Mesendoderm (in vitro differentiated cells): ENCODE measurements at regions not wholly inside any gene's neighbourhood (a gene's known extent, or its start where the extent isn't known, plus 50 kb on each side); places are given as distances from the start of the nearest gene placed in this dataset.
"Not testable (repeated sequence)": the region's sequence is repeated elsewhere in the genome, so short reads cannot be mapped to it uniquely, and the experiment has no call there.

Experiments
- DNase-seq: peaks from one replicate; pipeline ENCODE4 v3.0.0; 2013
- H2AK5ac ChIP-seq: 2 replicates; pipeline ENCODE4 v1.6.1; 2013; ENCODE audit warnings: low read length, inconsistent platforms
- H2BK120ac ChIP-seq: 2 replicates; pipeline ENCODE4 v1.6.1; 2013; ENCODE audit warnings: low read depth, mild to moderate bottlenecking, low read length, moderate library complexity, mixed read lengths
- H2BK15ac ChIP-seq: replicated peaks from 2 replicates; pipeline ENCODE4 v1.6.1; 2013; ENCODE audit warnings: low read depth, mild to moderate bottlenecking, moderate library complexity
- H2BK5ac ChIP-seq: 2 replicates; pipeline ENCODE4 v1.6.1; 2013; ENCODE audit warnings: low read length, inconsistent platforms
- H3K18ac ChIP-seq: 2 replicates; pipeline ENCODE4 v1.6.1; 2013; ENCODE audit warnings: mild to moderate bottlenecking, low read length, mixed read lengths
- H3K23ac ChIP-seq: one replicate; pipeline ENCODE4 v1.6.1; 2013; ENCODE audit warnings: low read length
- H3K27ac ChIP-seq: 2 replicates; pipeline ENCODE4 v1.5.1; 2013; ENCODE audit warnings: low read depth, mild to moderate bottlenecking, inconsistent platforms, low read length, moderate library complexity
- H3K27me3 ChIP-seq: 2 replicates; pipeline ENCODE4 v1.6.1; 2013; ENCODE audit warnings: low read length, control low read depth, mild to moderate bottlenecking, inconsistent platforms; ENCODE audit not compliant: insufficient read depth, poor library complexity
- H3K36me3 ChIP-seq: 2 replicates; pipeline ENCODE4 v1.6.1; 2013; ENCODE audit warnings: low read length, inconsistent platforms; ENCODE audit not compliant: control insufficient read depth, insufficient read depth
- H3K4ac ChIP-seq: one replicate; pipeline ENCODE4 v1.6.1; 2013; ENCODE audit warnings: low read depth, mild to moderate bottlenecking, low read length, moderate library complexity
- H3K4me1 ChIP-seq: 2 replicates; pipeline ENCODE4 v1.6.1; 2013; ENCODE audit warnings: low read depth, low read length, inconsistent platforms; ENCODE audit not compliant: control insufficient read depth
- H3K4me2 ChIP-seq: 2 replicates; pipeline ENCODE4 v1.6.1; 2013; ENCODE audit warnings: low read length
- H3K4me3 ChIP-seq: 2 replicates; pipeline ENCODE4 v1.5.1; 2013; ENCODE audit warnings: mild to moderate bottlenecking, low read length
- H3K56ac ChIP-seq: one replicate; pipeline ENCODE4 v1.6.1; 2013; ENCODE audit warnings: low read length
- H3K79me1 ChIP-seq: 2 replicates; pipeline ENCODE4 v1.6.1; 2013; ENCODE audit warnings: low read length, inconsistent platforms
- H3K79me2 ChIP-seq: 2 replicates; pipeline ENCODE4 v1.6.1; 2013; ENCODE audit warnings: mild to moderate bottlenecking, low read length; ENCODE audit not compliant: control insufficient read depth, insufficient read depth
- H3K9ac ChIP-seq: 2 replicates; pipeline ENCODE4 v1.6.1; 2013; ENCODE audit warnings: low read length, inconsistent platforms
- H4K5ac ChIP-seq: one replicate; pipeline ENCODE4 v1.6.1; 2013; ENCODE audit warnings: low read length
- H4K8ac ChIP-seq: one replicate; pipeline ENCODE4 v1.6.1; 2013; ENCODE audit warnings: low read depth, mild to moderate bottlenecking, control low read depth, low read length, moderate library complexity
- WGBS: extraction: QIAGEN DNeasy Blood & Tissue Kit; methylation state at CpG from one replicate; pipeline ENCODE4 v1.1.7; 2013; ENCODE audit warnings: low lambda C conversion rate, missing lambda C conversion rate; ENCODE audit not compliant: insufficient coverage; ENCODE audit errors: extremely low coverage; 5-methylcytosine and 5-hydroxymethylcytosine counted together

- Histone ChIP-seq H3K79me1 (no peaks in the 10 kb centered on the region), H3K4me2 (no peak overlapping the region), H3K4me1 (no peaks in the 10 kb centered on the region), H3K27me3 (no peaks in the 10 kb centered on the region), H3K18ac (no peak overlapping the region), H4K5ac (no peak overlapping the region), H3K4ac (no peak overlapping the region), H3K56ac (no peak overlapping the region), H4K8ac (no peak overlapping the region), H2AK5ac (no peak overlapping the region), H2BK15ac (no peak overlapping the region), H2BK120ac (no peak overlapping the region), H3K27ac (no peak overlapping the region), H2BK5ac (no peak overlapping the region), H3K4me3 (no peak overlapping the region), H3K79me2 (no peaks in the 10 kb centered on the region), H3K9ac (no peak overlapping the region), H3K36me3 (no peaks in the 10 kb centered on the region), H3K23ac (no peak overlapping the region)
- no CpG with 5 or more reads among the region's 20 CpGs for WGBS
- DNase-seq = no peak
These were observed 124.2 kb downstream of the METRNL start for GRCh38 chr17:83203472-83204221.

- no peak overlapping the region for H2AK5ac ChIP-seq
- no peaks in the 10 kb centered on the region for H3K27me3 ChIP-seq
- WGBS = no CpG with 5 or more reads among the region's 9 CpGs
- H3K4me3 ChIP-seq = no peak overlapping the region
- DNase-seq = no peak
- H4K8ac ChIP-seq = no peak overlapping the region
- no peak overlapping the region for H3K4me2 ChIP-seq
- no peak overlapping the region for H2BK5ac ChIP-seq
- no peak overlapping the region for H3K4ac ChIP-seq
- no peaks in the 10 kb centered on the region for H3K79me1 ChIP-seq
- no peak overlapping the region for H2BK120ac ChIP-seq
- no peak overlapping the region for H3K56ac ChIP-seq
- H4K5ac ChIP-seq = no peak overlapping the region
- H3K9ac ChIP-seq = no peak overlapping the region
- no peaks in the 10 kb centered on the region for H3K4me1 ChIP-seq
- H3K27ac ChIP-seq = no peak overlapping the region
- no peaks in the 10 kb centered on the region for H3K79me2 ChIP-seq
- no peak overlapping the region for H3K18ac ChIP-seq
- H2BK15ac ChIP-seq = no peak overlapping the region
- no peaks in the 10 kb centered on the region for H3K36me3 ChIP-seq
- no peak overlapping the region for H3K23ac ChIP-seq
These were observed 124.9 kb downstream of the METRNL start for GRCh38 chr17:83204230-83204725.

GRCh38 chr17:83204736-83205386, 125.5 kb downstream of the METRNL start:
- not testable (repeated sequence) for H4K5ac ChIP-seq, H2BK5ac ChIP-seq, H3K36me3 ChIP-seq, H2AK5ac ChIP-seq, H3K23ac ChIP-seq, DNase-seq, H3K4me2 ChIP-seq, H4K8ac ChIP-seq, H3K4ac ChIP-seq, H3K4me3 ChIP-seq, H2BK15ac ChIP-seq, H3K79me1 ChIP-seq, H3K9ac ChIP-seq, H3K4me1 ChIP-seq, H3K79me2 ChIP-seq, H3K56ac ChIP-seq, H3K18ac ChIP-seq, H3K27ac ChIP-seq, H3K27me3 ChIP-seq, H2BK120ac ChIP-seq
- WGBS = no CpG with 5 or more reads among the region's 33 CpGs

GRCh38 chr17:83205387-83206035, 126.1 kb downstream of the METRNL start:
- H2BK15ac ChIP-seq, H4K8ac ChIP-seq, H2AK5ac ChIP-seq, H3K79me2 ChIP-seq, H3K4me3 ChIP-seq, H4K5ac ChIP-seq, H3K36me3 ChIP-seq, H3K27me3 ChIP-seq, H3K9ac ChIP-seq, H3K4me2 ChIP-seq, H3K27ac ChIP-seq, H2BK120ac ChIP-seq, H3K79me1 ChIP-seq, H3K23ac ChIP-seq, H3K4ac ChIP-seq, H3K18ac ChIP-seq, H3K56ac ChIP-seq, H2BK5ac ChIP-seq, H3K4me1 ChIP-seq: not testable (repeated sequence)
- peak; percentile 59 for DNase-seq
- WGBS = no CpG with 5 or more reads among the region's 50 CpGs

- not testable (repeated sequence) for H3K4me1 ChIP-seq, H4K8ac ChIP-seq, H4K5ac ChIP-seq, H3K23ac ChIP-seq, H3K18ac ChIP-seq, H3K9ac ChIP-seq, H3K4me3 ChIP-seq, H2BK5ac ChIP-seq, H3K4me2 ChIP-seq, DNase-seq, H3K79me2 ChIP-seq, H3K79me1 ChIP-seq, H3K27ac ChIP-seq, H3K27me3 ChIP-seq, H3K4ac ChIP-seq, H2BK15ac ChIP-seq, H3K56ac ChIP-seq, H2BK120ac ChIP-seq, H3K36me3 ChIP-seq, H2AK5ac ChIP-seq
- WGBS = no CpG with 5 or more reads among the region's 3 CpGs
These were observed 126.6 kb downstream of the METRNL start for GRCh38 chr17:83206036-83206394.
